PFSK-1 (cell line): ENCODE measurements at regions not wholly inside any gene's neighbourhood (a gene's known extent, or its start where the extent isn't known, plus 50 kb on each side); places are given as distances from the start of the nearest gene placed in this dataset.

ENCODE experiments used
- FOXP2 ChIP-seq: optimal IDR thresholded peaks from 2 replicates; pipeline ENCODE3; 2011; ENCODE audit warnings: borderline replicate concordance, control low read depth, inconsistent platforms; ENCODE audit not compliant: insufficient read depth; ENCODE audit errors: extremely low read length, extremely low read depth
- POLR2AphosphoS5 ChIP-seq: IDR thresholded peaks from 2 replicates; pipeline ENCODE4 v1.6.1; 2012; ENCODE audit warnings: low read depth, mild to moderate bottlenecking, control low read depth, low read length, moderate library complexity
- REST ChIP-seq, 2 experiments: IDR thresholded peaks; 2 replicates each; pipeline versions ENCODE4 v1.6.1 to v1.8.0; 2011 to 2012; ENCODE audit warnings: low read depth in 2 of 2, low read length in 2 of 2, control low read depth in 1 of 2, inconsistent platforms in 1 of 2, mild to moderate bottlenecking in 1 of 2, moderate library complexity in 1 of 2; ENCODE audit not compliant: insufficient read depth in 1 of 2
- TAF1 ChIP-seq: IDR thresholded peaks from 2 replicates; pipeline ENCODE4 v1.6.1; 2012; ENCODE audit warnings: low read length, control low read depth, borderline replicate concordance; ENCODE audit not compliant: insufficient read depth

GRCh38 chr1:112325504-112325903, 70.5 kb upstream of the CTTNBP2NL start:
- TF ChIP-seq POLR2AphosphoS5: no peak
- TF ChIP-seq TAF1: no peak
- TF ChIP-seq REST (IDR thresholded peaks at IDR 0.05; ENCODE audit: insufficient read depth in 1 of 2, low read depth in 2 of 2, low read length in 2 of 2): no peak
- no peak for TF ChIP-seq FOXP2
